ENCODE measurements at regions not wholly inside any gene's neighbourhood (a gene's known extent, or its start where the extent isn't known, plus 50 kb on each side); places are given as distances from the start of the nearest gene placed in this dataset.

DNA sequence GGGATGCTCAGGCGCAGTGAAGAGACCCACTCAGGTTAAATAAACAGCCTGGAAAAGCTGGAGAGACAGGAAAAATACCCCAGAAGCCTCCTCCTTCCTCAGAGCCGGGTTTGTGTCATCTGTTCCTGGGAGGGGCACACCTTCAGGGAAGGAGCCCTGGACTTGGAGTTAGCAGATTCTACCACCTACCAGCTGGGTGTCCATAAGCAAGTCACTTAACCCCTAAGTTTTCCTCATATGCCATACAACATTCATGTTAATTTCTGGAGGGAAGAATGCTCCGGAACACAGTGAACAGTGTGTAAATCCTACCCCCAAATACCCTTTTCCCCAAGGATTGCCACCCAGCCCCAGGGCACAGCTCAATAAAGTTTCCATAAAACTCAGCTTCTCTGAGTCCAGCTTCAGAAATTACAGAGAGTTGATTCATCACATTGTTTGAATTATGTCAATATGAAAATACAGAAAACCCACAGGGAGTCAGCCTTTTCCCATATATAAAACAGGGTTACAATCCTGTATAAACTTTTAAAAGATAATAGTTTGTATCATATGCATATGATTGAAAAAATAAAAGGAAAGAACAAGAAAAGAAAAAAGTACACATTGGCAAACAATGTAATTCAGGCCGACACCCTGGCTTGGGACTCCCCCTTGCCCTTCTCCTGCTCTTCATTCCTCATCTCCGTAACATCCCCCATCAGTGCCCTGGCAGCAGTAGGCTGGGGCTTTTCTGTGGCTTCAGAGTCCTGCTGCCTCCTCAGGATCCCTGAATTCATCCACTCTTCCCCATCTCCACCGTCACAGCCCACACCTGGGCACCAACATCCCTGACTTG, 291.8 kb upstream of the USP24 start:
- no peak for DNase-seq

DNA sequence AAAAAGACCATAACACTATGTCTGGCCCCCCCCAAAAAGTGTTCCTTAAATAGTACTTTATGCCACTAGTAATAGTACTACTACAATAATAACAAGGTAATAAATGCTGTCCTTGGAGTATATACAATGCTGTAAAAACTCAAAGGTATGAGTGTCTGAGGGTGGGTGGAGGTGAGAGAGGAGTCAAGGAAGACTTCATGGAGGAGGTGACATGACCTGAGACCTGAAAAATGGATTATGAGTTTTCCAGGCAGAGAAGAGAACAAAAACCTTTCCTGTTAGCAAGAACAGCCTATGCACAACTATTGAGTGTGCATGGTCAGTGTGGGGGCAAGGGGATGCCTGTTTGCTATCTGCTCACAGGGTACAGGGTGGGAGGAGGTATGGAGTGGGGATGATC, 290.2 kb upstream of the USP24 start:
- no peak for DNase-seq

DNA sequence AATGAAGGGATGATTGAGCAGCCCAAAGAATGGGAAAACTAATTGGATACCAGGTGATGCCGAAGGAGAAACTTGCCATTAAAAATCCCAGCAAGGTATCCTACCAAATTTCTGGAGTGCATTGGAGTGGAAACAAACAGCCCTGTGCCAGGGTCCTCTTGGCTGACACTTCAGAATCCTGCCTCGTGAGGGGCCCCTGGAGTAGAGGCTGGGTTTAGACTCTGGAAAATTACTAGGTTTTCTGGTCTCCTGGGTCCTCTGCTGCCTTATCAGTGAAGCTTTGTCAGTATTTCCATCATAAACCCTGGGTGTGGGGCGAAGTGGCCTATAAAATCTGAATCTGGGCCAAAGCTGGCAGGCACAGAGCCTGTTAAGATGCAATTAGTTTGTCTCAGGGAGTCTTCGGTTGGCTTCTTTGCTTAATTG, 289.2 kb upstream of the USP24 start:
- DNase-seq = no peak

DNA sequence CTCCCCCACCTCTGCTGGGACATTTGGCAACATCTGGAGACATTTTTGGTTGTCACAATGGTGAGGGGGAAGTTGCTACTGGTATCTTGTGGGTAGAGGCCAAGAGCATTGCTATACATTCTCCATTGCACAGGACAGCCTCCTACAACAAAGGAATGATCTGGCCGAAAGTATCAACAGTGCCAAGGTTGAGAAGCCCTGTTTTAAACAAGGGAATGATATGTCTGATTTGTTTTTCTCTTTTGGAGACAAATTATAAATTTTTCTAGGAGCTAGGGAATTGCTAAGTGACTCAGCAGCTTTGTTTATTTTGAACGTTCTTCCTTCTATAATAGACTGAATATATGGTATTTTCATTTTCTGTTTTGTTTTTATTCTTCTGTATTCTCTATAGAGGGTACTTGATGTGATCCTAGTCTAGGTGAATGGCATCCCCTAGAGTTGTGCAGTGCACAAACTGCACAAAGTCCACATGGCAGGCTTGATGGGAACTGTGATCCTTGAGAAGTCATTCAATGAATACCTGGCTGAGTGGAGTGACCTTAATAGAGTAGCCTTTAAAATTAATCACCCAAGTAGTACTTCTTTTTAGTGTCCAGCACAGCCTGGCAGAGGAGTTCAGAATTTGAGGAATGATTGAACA, 288.6 kb upstream of the USP24 start:
- DNase-seq = no peak

DNA sequence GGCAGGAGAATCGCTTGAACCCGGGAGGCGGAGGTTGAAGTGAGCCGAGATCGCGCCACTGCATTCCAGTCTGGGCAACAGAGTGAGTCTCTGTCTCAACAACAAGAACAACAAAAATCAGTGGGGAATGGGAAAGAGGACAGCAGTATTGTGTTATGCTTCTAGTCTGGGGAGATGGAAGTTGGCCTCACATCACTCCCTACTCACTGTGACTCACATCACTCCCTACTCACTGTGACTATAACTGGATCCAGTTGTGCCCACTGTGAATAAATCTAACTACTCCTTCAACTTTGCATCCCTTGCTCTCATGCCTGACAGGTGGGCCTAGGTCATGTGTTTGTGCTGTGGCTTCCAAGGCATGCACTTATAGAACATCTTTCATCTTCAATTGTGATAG, 285.4 kb upstream of the USP24 start:
- DNase-seq = no peak

DNA sequence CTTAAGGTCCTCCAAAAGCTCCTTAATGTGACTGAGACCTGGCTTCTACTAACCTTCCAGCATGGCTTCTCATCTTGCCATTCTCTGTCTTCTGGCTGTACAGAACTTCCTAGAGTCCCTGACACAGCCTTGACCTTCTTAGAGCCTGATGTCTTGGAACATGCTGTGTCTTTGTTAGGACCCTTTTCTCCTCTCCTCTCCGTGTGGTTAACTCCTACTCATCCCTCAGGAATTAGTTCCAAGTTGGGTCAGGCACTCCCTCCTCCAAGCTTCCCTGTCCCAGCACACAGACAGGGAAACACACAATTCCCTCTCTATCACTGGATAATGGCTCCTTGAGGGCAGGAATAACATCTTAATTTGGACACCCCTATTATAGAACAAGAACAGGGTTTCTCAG, 275.4 kb upstream of the USP24 start:
- no peak for DNase-seq

DNA sequence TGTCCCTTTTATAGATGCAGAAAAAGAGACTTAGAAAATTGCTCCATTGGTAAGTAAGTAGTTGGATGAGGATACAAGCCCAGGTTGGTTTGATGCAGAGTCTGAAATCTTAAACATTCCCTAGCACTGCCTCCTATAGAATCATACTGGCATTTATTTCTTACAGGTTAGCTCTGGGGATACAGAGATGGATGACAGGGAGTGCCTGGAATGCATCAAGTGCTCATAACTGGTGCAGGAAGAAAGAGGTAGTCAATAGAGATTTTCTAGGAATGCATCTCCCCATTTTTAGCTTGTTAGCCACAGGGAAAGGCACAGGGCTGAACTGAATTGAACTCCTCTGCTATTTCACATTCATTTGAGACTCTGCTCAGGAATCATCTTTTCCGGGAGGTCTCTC, 269.0 kb upstream of the USP24 start:
- no peak for DNase-seq

DNA sequence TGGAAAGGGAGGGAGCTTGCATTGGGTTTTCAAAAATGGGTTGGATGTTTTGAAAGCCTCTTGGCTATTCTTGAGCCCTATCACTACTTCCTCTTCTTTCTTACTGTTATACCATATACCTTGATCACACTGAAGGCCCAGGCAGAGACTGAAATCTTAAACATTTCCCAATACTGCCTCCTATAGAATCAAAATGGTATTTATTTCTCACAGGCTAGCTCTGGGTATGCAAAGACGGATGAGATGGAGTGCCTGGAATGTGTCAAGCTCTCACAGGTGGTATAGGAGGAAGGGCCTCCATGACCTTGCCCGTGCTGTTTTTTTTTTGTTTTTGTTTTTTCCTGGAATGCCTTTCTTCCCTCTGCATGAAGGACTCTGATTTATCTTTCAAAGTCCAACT, 268.4 kb upstream of the USP24 start:
- DNase-seq = no peak

DNA sequence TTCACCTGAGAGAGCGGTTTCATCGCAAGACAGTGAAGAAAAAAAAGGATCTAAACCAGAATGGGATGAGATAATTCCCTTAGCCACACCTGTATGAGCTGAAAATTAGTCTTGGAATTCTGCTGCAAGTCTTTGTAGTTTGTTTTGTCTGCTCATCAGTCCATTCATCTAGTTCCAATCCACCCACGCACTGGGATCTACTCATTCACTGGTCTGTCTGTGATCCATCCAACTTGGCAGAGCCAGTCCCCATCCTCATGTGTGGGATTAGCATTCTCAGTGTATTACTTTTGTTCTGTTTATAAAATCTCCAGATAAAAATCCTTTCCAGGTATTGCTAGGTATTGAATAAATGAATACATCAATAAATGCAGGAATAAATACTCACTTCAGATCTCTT, 266.5 kb upstream of the USP24 start:
- no peak for DNase-seq

DNA sequence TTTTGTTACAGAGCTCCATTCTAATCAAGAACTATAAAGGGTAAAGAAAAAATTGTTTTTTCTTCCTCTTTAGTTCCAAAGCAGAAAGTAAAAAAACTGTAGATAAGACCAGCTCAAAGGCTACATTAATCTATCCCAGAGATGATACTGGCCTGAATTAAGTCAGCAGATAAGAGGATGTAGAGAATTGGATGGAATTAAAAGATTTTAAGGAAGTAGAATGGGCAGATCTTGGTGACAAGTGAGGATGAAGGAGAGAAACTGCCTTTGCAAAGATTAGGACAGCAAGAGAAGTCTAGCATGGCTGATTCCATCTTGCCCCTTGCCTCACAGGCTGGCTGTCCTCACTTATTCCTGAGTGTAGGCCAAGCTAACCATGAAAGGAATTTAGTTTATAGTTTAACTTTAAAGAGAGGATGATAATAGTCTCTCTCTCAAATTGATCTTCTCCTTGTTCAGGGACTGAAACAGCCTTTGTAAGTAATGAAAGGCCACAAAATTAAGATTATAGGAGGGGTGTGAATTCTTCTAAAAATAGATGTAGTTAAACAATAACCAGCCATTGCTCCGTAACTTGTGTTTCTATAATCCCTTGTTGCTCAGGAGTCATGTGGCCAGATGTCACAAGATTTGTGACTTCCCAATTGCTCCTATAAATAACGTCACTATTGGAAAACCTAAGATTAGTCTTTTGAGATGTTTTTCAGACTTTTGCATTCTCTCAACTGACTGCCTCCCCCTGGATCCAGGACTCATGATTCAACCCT, 265.0 kb upstream of the USP24 start:
- DNase-seq = no peak

DNA sequence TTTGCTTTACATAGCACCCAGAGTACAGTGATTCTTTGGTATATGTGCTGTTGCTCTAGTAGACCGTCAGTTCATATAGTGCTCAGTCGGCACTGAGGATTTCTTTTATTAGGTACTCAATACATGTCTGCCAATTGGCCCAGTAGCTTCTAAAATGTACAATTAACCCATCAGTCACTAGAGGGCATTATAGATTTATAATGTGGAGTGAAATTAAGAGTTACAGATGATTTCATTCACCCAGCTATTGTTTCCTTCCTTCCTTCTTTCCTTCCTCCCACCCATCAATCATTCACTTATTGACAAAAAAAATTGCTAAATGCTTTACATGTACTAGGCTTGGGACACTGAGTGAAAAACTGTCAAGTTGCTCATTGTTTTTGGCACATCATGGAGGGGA, 263.6 kb upstream of the USP24 start:
- DNase-seq = no peak

DNA sequence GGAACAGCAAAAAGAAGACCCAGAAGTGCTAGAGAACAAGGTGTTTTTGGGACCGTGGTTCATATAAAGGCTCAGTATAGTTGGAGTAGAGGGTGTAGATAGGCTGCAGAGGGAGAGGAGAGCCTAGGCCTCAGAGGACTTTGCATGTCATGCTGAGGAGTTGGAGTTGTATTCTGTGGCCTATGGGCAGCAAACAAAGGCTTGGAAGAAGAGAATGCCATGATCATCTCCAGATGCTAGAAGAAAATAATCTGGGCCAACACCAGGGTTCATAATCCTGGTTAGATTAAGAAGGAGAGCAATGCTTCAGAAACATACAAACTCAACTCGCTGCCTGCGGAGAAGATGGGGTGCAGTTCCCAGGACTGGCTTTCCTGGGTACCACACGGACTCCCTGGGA, 262.8 kb upstream of the USP24 start:
- no peak for DNase-seq

DNA sequence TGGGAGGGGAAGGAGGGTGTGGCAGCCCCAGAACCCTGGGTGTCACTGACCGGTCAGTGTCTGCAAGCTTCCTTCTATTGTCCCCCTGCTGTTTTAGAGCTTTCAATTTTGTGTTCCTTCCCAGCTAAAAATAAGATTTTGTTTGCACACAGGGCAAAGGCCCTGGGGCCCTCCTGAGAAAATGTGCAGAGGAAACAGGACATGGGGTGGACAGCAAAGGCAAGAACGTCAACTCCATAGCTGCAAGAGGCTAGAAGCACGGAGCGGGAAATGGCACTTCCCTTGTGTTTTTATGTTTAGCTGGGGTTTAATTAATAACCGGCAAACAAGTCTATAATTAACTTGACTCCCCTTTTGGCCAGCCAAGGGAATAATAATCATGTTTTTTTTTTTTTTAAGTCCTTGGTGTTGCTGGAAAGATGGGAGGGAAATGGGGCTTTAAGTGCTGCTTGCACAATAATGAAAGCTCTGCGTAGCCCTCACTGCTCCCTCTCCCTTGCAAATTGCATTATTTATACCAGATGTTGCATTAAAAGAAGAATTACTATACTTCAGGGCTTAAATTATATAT, 261.4 kb upstream of the USP24 start:
- DNase-seq = no peak

DNA sequence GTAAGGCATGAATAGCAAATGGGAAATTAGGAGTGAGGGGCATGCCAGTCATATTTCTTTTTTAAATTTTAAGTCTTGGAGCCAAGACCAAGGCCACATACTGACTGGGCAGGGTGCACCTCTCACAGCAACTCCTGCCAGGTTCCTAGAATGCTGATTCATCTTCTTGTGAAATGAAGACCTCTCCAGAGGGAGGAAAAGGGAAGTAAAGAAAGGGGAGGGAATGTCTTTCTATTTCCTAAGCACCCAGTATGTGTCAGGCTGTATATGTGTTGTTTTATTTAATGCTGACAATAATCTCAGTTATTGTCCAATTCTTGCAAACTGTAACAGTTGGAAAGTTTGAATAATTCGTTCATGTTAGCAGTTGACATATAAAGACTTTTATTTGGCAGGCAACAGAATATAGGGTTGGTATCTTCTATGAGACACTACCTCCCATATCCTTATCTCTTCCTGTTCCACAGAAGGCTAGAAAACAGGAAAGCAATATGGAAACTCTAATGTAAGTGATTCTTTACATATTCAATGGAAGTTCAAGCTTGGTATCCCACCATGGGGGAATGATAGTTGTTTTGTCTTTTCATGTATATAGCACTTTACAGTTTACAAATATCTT, 259.1 kb upstream of the USP24 start:
- no peak for DNase-seq

DNA sequence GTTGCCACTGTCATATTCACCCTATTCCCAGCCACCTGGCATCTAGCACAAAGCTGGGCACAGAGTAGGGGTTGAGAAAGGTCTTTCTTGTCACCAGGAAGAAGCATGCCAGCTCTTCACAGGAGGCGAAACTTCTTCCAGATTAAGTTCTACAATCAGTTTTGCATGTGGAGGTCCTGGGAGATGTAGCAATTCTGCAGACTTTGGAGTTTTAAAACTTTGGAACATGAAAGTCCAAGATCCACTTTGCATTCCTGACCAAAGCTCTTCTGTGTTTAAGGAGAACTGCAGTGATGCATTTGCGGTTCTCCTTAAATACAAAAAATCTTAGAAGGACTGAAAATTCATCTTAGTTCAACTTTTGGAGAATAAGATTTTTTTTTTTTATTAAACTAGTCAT, 258.5 kb upstream of the USP24 start:
- no peak for DNase-seq

DNA sequence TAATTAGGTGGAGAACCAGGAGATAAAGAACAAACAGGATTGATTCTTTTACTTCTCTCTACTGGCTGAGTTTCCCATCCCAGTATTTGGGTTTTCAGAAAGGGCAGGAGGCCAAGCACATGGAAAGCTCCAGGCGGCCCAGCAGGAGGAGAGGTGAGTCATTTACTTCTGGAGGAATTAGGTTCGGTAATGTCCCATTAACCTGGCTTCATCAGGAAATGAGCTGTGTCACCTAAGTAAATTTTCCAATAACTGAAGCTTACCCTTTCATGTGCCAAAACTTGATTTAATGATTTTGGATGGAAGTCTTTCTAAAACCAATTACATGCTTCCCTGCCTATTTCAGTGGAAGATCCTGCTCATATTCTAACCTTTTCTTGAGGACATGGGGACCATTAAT, 257.6 kb upstream of the USP24 start:
- no peak for DNase-seq

DNA sequence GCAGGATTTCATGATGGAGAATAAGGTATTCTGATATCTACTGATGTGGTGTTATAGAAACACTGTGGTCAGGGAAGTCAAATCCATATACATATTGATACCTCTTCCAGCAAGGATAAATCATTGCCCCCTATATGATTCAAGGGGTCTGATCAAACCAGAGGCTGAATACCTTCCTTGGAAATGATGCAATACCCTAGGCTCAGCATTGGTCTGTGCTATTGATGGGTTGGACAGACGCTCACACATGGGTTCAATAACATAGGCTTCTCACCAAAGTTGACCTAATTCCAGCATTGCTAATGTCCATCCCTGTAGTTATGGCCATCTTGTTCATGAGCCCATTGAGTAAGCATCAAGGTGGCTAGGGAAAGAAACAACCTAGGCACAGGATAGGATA, 257.0 kb upstream of the USP24 start:
- no peak for DNase-seq

DNA sequence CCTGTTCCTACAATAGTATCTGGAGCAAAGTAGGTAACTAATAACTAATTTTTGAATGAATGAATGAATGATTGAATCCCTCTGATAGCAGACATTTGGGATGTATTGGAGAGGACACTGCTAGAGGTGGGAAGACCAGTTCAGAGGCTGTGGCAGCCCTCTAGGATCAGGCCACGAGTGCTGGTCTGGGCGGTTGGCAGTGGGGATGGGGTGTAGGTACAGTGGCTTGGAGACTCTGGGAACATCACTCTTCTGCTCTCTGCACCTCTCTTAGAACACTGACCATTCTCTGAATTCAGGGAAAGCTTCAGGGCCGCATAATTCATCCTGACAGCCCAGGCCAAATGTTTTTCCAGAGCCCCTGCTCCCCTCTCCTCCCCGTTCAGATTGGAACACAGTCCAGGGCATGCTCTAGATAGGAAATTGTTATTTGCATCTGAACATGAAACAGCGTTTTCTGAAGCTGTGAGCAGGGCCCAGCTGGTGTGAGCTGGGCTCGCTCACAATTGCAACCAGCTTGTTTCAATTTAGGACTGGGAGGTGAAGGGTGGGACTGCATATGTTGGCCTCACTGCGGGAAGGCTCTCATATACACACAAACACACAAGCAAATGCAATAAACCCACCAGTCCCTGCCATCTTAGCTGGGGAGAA, 253.1 kb upstream of the USP24 start:
- DNase-seq = no peak

DNA sequence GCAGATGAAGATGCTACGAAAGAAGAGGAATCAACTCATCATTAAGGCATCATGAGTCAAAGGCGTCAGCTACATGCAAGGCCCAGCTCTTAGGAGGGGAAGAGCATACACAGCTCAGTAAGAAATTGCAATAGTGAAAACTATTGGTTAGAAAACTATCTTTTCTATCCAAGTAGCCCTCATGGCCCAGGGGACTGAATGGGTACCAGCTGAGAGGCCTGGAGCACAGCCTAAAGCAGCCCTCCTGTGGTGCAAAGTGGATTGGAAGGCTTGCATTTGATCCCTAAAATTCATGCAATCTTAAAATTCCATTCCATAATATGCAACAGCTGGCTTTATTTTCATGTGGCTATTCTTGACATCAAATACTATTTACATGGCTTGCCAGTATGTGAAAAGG, 251.8 kb upstream of the USP24 start:
- DNase-seq = no peak

DNA sequence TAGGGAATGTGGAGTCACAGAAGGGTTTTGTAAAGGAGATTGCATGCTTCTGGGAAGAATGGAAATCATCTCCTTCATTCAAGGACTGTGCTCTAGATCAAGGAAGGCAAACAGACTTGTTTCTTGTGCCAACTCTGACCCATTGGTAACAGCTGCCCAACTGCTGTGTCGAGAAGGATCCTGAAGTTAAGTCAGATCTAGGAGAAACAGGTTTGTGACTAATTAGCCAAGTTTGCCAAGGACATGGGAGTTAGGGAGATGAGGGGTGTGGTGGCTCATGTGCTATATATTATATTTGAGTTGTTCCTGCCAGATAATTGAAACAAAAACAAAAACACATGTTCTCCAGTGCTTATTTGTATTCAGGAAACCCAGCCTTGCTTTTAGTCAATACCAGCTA, 251.2 kb upstream of the USP24 start:
- DNase-seq = no peak

DNA sequence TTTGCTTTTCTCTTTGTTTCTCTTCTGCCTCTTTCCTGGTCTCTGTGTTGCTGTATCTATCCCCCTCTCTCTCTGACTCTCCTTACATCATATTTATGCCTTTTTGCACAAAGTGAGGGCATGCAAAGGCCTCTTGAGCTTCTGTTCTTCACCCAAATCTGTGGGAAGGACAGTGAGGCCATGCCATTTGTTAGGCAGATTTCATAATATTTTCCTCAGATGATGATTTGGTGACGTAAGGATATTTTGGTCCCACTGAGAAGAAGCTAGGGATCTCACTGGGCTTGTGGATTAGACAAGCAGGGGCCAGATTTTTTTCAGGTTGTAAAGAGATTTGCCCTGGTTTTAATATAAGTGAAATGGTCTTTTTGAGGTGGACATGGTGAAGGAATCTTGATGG, 249.4 kb upstream of the USP24 start:
- no peak for DNase-seq

DNA sequence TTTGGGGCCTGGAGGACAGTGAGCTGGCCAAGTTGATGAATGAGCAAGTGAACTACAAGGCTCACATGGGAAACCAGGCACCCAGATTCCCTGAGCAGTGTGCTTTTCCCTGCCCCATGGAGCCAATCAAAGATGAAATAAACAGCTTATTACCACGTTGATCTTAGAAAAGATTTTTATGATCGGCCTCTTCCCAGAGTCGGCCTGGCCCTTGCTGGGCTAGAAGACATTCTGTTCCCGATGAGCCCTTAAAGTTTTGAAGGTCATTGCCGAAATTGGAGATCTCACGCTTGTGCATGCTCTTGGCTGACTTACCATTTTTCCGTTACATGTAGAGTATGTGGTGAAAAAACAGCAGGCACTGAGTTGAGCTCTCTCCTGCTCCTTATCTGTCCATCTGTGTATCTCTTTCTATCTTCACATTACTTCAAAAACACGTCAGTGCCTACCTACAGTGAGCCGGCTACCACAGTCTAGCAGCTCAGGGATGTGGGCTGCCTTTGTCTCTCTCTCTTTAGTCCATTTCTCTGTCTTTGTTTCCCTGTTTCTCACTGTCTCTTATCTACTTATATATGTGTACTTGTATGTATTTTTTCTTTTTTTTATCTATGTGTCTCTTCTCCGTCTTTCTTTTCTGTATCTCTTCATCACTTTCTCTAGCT, 248.8 kb upstream of the USP24 start:
- no peak for DNase-seq
